ENCODE measurements at regions not wholly inside any gene's neighbourhood (a gene's known extent, or its start where the extent isn't known, plus 50 kb on each side); places are given as distances from the start of the nearest gene placed in this dataset.

- no peak for TF ChIP-seq POLR2A (IDR thresholded peaks at IDR 0.05)
- TF ChIP-seq, protein P1, sequence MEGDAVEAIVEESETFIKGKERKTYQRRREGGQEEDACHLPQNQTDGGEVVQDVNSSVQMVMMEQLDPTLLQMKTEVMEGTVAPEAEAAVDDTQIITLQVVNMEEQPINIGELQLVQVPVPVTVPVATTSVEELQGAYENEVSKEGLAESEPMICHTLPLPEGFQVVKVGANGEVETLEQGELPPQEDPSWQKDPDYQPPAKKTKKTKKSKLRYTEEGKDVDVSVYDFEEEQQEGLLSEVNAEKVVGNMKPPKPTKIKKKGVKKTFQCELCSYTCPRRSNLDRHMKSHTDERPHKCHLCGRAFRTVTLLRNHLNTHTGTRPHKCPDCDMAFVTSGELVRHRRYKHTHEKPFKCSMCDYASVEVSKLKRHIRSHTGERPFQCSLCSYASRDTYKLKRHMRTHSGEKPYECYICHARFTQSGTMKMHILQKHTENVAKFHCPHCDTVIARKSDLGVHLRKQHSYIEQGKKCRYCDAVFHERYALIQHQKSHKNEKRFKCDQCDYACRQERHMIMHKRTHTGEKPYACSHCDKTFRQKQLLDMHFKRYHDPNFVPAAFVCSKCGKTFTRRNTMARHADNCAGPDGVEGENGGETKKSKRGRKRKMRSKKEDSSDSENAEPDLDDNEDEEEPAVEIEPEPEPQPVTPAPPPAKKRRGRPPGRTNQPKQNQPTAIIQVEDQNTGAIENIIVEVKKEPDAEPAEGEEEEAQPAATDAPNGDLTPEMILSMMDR (IDR thresholded peaks at IDR 0.05) = no peak
Observed at GRCh38 chr20:11333634-11334033, 584.1 kb upstream of the BTBD3 start.

All from lower leg skin (tissue), 3 donors.